Hematopoietic multipotent progenitor cell (in vitro differentiated cells): ENCODE measurements at regions not wholly inside any gene's neighbourhood (a gene's known extent, or its start where the extent isn't known, plus 50 kb on each side); places are given as distances from the start of the nearest gene placed in this dataset.

Experiments
- DNase-seq, 3 donors: peaks; one replicate each; pipeline ENCODE4 v3.0.0-alpha.2; 2011 to 2015; ENCODE audit warnings: low read depth in 2 of 3, low spot score in 2 of 3

DNA sequence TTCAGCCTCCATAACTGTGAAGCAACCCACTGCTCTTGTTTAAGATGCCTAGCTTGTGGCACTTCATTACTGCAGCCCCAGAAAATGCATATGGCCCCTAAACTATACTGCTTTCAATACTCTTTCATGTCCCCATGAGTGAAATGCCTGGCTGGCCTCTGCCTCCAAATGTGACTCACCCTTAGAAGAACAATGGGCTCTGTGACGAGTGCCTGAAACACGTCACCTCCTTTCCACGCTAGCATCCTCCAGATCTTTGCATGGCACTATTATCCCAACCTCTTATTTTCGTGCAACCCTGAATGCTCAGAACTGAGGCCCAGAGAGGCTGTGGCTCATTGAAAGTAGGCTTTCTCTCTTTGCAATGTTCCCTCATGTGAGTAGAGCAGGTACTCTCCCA, 233.1 kb downstream of the CBLN1 start:
- no peak for DNase-seq

DNA sequence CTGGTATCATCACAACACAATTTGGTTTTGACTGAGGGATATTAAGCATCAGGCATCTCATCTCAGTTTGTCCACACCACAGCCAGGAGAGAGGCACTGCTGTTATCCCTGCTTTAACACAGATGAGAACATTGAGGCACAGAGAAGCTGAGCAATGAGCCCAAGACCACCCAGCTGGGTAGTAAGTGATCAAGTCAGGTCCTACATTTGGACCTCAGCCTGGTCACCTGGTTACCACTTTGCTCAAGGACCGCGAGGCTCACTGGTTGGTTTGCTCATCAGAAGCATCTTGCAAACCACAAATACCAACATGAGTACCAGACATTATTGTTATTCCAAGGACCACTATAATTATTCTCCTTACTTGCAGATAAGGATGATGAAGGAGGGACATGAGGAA, 245.5 kb downstream of the CBLN1 start:
- DNase-seq, result no peak

DNA sequence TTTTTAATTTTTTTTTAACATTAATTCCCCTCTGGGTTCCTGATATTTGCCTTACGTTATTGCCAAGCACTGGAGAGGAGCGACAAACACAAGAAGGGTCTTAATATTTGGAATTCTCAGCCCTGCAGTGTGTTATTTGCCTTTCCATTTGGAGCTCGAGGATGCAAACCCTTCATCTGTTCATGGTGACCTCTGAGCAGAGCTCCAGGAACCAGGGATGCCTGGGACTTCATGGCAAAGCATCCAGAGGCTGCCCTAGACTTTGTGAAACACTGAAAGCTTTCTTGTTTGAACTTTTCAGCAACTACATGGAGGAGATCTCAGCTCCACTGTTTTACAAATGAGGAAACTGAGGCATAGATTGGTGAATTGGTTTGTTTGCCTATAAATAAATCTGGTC, 254.2 kb downstream of the CBLN1 start:
- no peak for DNase-seq

DNA sequence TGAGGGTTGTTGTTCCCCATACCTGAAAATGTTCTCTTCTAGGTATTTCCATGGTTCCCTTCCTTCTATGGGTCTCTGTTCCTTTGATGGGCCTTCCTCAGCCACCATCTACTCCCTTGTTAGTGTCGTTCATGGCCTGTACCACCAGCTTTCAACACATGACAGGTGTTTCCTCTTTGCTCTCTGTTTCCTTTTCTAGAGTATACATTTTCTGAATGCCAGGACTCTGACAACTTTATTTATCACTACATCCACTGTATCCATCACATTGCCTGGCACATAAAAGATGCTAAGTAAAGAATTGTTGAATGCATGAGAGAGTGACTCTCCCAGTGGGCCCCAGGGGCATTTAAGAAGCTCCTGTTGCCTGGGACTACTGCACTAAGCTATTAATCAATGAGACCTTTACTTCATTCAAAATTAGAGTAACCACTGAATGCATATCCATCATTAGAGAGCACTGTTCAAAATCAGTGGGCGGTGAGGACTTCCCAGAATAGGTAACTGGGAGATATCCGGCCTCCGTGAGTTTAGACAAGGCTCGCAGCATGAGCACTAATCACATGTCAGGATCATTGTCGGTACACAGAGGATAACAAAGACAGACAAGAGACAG, 255.0 kb downstream of the CBLN1 start:
- no peak for DNase-seq

DNA sequence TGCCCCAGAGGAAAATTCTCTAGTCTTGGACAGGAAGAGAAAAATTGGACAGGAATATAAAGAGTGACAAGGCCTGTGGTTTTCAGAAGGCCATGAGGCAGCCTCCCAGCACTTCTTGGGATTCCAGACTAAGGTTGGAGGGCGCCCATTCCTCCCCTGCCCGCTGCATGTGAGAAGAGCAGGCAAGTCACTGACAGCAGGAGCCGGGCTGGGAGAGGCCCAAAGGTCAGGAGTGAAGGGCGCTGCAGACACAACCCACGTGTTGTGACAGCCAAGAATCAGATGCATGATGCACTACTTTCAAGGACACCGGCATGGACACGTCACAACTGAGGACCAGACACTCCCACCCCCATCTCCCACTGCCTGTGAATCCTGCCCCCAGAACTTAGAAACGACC, 256.7 kb downstream of the CBLN1 start:
- DNase-seq, result no peak

DNA sequence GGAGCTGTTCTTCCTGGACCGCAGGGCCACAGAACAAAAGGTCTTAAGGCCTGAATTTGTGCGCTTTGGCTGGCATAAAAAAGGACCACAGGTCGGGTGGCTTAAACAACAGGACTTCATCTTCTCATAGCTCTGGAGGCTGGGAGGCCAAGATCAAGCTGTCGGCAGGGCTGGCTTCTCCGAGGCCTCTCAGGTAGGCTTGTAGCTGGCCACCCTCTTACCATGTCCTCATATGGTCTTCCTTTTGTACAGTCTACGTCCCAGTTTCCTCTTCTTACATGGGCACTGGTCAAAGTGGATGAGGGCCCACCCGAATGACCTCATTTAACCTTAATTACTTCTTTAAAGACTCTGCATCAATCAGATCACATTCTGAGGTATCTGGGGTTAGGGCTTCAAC, 257.6 kb downstream of the CBLN1 start:
- DNase-seq, result no peak

DNA sequence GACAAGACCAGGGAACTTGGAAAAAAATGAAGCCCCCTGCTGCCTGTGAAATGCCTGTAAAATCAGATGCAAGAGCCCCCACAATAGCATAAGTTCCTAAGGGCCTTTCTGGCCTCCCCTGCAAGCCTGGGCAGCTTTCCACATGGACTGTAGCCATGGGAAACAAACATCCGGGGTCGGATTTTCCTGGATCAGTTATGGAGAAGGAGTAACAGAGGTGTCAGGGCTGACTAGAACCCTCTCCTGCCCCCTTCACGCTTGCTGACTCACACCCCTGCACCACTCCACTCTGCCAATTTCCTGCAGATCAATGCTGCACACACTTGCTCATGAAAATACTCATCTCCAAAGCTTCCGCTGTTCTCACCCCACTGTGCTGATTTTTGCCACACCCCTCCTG, 258.6 kb downstream of the CBLN1 start:
- DNase-seq, result no peak

DNA sequence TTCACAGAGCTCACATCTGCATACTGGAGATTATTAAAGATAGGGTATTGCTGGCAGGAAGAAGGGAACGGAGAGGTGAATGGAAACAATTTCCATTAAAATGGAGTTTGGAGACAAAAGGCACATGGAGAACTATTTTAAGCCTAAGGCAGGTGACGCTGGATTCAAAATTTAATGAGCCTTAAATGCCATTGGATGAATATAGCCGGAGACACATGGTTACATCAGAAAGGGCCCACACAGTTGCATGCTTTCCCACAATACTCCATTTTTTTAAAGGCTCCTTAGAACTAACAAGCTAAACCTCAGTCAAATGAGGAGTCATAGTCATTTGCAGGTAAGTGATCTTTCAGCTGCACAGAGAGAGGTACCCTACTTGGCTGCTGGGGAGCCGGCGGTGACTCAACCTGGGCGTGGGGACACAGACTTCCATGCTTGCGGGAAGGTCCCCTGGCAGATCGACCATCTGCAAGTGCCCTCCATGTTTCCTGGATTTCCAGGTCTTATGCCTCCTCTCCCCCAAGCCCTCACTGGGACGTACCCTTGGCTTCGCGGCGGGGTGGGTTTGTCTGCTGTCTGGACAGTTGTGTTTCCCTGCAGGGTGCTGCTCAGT, 259.2 kb downstream of the CBLN1 start:
- no peak for DNase-seq

DNA sequence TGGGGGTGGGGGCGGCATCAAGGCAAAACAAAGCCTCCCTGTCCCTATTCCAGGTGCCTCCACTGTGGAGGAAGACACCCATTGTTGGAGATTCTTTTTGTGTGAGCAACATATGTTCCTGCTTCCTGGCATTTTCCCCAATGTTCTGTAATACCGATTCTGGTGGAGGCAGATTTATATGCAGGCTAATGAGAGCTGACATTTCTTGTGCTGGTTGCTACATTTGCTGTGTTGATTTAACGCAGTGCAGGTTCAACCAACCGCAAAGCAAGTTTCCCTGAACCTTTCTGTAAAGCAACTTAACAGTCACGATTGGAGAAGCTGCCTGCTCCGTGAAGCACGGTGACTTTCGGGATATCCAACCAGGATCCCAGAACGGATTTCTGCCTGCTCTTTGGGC, 260.5 kb downstream of the CBLN1 start:
- no peak for DNase-seq

DNA sequence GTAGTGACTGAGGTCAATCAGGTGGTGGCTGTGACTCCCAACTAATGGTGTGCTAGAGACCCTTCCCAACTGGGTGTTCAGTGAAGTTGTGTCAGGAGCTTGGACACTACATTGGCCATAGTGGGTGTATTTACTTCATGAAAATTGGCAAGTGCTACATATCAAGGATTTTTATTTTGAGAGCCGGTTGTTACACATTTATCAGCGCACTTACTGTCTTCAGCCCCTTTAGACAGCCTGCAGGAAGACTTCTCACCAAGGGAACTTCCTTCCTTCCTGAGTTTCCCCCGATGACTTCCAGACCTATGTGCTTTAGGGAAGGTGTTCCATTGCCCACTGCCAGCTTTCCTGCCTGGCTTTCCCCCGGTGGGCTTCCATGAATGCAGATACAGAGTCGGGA, 261.2 kb downstream of the CBLN1 start:
- no peak for DNase-seq

DNA sequence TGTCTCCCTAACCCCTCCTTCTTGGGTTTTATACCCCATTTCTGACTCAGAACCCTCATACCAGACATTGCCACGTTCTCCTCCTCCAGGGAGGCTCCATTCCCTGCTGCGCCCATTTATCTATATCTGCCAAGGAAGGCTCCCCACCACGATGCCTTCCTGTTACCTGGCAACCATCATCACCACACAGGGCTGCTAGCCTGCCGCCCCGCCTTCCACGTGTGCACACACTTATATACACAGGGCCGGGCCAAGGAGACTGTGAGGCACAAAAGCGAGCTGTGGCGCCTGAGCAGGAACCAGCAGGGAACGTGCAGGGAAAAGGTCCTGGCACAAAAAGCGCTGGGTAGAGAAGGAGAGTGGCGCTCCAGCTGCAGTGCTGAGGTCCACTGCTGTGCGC, 261.8 kb downstream of the CBLN1 start:
- DNase-seq, result no peak

DNA sequence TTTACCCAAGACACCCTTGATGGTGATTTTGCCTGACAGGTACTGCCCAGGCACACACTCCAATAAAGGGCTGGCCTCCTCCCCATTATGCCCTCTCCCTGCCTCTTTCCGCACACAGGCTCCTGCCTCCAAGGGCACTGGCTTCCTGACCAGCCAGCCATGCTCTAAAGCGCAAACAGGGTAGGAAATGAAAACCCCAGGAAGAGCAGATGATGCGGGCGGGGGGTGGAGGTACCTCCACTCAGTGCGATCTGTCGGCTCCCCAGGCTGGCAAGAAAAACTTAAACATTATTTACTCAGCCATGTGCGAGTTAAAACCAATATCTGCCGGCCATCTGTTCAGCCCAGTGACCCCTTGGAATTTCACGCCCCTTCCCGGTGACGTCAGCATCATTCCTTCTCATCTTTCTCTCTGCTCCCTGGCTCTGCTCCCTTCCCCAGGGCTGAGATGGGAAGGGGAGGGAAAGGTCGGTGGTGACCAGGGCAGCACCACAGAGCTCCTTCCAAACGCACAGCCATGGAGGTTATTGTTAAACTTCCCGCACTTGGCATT, 262.5 kb downstream of the CBLN1 start:
- no peak for DNase-seq

DNA sequence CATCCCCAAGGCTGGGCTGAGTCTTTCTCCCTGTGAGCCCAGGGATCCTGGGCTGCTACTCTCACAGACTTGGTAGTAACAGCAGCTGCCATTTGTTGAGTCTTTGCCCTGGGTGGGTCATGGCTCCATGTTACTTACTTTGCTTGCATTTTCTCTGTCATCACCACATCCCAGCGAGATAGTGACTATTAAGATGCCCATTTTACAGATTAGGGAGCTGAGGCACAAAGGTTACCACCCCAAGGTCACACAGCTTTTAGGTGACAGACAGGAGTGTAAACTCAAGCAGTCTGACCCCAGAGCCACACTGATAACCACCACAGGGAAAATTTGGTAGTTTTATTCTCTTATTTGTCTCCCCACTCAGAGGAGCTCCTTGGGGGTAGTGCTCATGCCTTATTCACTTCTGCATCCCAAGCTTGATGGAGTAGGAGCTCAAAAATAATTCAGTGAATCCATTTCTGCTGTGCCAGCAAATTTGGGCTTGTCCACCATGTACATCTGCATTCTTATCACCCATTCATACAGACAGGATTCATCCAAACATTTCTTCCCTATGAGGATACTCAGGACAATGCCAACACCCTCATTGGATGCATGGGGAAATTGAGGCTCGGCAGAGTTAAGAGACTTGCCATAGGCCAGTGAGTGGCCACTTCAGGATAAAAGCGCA, 263.2 kb downstream of the CBLN1 start:
- DNase-seq, result no peak

DNA sequence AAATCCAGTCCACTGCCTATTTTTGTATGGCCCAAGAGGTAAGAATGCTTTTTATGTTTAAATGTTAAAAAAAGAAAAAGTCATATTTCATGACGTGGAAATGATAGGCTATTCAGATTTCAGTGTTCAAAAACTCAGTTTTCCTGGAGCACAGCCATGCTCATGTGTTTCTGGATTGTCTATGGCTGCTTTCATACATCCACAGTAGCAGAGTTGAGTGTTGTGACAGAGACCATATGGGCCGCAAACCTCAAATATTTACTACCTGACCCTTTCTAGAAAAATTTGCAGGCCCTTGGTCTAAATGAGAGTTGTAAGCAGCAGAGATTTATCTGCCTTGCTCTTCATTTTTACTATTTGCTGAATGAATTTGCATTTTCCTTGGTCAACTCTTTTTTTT, 264.1 kb downstream of the CBLN1 start:
- no peak for DNase-seq

DNA sequence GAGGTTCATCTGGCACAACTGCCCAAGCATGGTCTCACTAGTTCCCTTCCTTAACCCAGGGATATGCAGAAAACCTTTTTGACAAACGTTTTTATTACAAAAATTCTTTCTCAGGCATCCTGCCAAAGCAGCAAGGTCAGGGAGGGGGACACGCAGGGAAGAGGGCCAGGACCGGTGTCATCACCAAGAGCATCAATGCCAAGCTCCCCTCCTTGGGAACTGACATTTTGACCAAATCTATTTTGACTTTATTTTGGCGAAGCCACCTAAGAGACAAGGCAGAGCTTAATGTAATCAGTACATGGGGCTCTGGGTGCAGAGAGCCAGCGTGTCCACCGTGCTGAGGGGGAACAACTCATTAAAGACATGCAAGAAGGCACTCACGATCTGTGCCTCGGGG, 265.2 kb downstream of the CBLN1 start:
- no peak for DNase-seq

DNA sequence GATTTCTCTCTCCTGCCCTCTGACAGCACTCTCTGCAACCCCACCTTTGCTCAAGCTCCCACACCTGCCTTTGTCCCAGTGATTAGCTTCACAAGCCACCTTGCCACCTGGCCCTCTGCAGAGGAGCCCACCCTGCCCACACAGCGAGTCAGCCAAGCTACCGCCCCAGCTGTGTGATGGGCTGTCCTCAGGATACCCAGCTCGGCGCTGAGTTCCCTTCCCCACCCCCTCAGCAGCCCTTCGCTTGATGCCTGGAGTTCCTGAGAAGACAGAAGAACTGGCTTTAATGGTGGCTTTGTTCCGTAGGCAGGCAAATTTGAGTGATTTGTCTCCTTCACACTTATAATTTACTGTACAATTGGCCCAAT, 266.4 kb downstream of the CBLN1 start:
- no peak for DNase-seq

DNA sequence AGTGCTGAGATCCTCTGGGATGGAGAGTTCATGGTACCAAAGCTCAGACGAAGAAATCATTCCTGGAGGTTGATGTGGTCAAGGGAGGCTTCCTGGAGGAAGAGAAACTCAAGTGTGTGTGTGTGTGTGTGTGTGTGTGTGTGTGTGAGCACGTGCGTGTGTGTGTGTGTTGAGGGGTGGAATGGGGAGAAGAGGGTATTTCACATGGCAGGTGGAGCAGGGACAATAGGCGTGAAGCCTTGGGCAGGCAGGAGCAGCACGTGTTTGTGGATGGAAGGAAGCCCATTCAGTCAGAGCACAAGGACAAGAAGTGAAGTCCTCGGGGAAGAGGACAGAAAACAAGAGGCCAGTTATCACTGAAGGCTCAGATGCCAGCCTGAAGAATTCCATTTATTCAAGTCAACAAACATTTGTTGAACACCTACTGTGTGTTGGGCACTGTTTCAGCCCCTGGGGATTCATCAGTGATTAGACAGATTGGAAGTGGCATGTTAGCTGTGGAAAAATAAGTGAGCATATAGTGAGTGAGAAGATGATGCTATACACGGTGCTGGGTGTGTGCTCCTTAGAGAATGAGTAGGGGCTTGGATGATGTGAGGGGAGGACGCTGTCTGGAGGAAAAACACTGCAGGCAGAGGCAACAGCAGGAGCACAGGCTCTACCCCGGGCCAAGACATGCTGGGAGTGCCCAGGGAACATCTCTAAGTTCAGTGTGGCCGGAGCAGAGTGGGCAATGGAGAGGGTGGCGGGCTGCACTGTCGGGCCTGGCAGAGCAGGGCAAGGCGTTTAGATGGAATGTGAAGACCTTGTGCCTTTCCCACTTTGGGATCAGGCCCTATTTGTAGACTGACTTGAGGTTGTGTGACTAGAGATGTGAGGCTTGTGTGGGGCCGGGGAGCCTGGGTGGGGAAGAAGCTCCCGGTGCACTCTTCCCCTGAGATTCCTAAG, 267.1 kb downstream of the CBLN1 start:
- DNase-seq, result no peak

DNA sequence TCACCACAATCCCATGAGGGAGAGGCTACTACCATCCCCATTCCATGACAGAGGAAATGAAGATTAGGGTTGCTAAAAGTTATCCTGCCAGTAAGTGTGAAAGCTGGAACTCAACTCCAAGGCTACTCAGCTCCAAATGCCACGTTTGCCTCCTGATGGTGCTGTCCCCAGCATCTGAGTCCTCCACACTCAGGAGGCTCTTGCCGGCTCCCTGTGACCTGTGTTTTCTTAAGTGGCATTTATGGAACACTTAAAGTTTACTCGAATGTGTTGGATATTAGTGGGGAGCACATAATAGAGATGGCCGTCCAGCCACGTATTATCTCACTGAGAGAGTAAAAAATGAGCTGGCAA, 267.9 kb downstream of the CBLN1 start:
- no peak for DNase-seq

DNA sequence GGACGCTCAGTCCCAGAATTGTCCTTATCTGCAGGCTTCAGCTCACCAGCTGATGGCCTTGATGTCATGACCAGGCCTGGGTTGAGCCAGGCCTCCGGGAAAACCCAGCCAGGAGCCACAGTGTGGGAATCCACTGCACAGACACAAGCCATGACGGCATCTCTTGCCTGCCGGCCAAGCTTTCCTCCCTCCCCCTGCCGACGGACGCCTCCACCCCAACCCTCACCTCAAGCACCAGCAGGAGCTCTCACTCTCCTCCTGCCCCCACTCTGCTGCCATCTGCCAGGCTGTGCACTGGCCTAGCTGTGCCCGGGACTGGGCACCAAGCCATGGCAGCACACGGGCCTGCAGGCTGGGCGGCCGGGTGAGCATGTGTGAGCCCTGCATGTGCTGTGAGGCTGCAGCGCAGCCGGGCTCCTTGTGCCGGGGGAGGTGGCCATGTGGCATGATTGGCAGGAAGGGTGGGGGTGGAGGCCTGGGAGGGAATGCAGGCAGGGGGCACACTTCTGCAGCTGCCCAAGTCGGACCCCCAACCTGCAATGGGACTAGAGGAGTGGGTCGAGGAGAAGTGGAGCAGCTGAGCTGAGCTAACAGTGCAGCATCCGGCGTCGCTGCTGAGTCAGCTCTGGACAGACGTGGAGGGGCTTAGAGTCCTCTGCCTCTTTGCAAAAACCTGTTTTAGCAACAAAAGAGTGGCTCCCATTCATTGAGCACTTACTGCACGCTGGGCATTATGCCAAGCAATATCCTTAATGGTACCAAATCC, 268.5 kb downstream of the CBLN1 start:
- DNase-seq, result no peak

DNA sequence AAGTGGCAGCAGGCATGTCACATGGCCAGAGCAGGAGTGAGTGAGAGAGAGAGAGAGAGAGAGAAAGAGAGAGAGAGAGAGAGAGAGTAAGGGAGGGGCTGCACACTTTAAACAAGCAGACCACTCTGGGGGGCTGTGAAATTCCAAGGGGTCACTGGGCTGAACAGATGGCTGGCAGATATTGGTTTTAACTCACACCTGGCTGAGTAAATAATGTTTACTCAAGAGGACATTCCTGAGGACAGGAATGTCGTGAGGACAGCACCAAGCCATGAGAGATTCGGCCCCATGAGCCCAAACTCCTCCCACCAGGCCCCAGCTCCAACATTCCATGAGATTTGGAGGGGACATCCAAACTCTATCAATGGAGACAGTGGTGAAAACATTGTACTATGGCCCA, 269.7 kb downstream of the CBLN1 start:
- no peak for DNase-seq

DNA sequence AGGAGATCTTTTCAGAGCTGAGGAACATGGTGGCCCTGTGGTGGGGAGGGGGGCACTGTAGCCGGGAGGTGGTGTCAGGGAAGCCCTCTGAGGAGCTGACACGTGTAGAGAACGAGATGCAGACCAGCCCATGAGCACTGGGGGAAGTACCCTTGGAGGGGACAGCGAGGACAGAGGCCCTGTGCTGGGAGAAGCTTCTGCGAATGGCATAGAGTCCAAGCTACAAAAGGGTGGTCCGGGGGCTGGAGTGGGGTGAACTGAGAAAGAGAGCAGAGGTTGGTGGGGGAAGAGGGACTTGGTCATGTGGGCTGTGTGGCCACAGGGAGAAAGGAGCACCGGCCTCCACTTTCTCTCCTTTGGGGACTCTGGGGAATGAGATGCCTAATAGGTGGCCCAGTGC, 270.8 kb downstream of the CBLN1 start:
- no peak for DNase-seq
